ENCODE measurements at regions not wholly inside any gene's neighbourhood (a gene's known extent, or its start where the extent isn't known, plus 50 kb on each side); places are given as distances from the start of the nearest gene placed in this dataset.
"Not testable (repeated sequence)": the region's sequence is repeated elsewhere in the genome, so short reads cannot be mapped to it uniquely, and the experiment has no call there.

DNA sequence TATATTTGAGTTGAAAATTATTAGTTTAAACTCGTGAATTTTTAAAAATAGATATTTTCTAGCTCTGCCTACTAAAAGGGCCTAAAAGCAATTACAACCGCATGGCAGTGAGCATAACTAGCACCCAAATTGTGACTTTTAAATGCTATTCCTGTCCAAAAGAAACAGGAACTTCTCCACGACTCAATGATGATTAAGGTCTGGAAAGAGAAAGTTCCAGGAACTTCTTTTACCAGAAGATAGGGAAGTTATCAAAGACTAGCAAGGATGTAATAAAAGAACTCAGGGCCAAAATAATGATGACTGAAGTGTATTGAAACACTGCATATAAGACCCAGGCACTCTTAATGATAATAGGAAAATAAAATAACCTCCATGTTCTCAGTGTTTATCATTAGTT, 313.0 kb downstream of the PLPP3 start:
- DNase-seq (ENCODE audit: low spot score) = no peak

- DNase-seq (ENCODE audit: low spot score) = no peak
Observed at GRCh38 chr1:56265216-56265615, 314.1 kb downstream of the PLPP3 start.

- no peak for DNase-seq (ENCODE audit: low spot score)
Observed at GRCh38 chr1:56263908-56264307, 315.5 kb downstream of the PLPP3 start.

DNA sequence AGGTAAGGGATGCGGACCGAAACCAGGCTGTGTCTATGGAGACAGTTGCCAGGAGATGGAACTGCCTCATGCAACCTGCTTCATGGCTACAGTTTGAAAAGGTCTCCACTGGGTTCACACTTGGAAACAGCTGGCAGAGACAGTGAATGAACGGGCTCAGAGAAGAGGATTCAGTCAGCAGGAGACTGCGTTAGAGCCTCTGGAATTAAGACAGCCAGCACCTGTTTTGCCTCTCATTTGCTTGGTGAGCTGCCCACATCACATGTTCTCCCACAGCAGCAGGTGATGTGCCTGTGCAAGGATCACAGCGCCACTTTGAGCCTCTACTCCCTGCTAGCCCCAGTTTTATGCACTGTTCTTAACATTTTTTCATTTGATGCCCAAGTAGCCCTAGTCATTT, 321.0 kb downstream of the PLPP3 start:
- no peak for DNase-seq (ENCODE audit: low spot score)

- DNase-seq (ENCODE audit: low spot score) = no peak
Observed at GRCh38 chr1:56257726-56258125, 321.6 kb downstream of the PLPP3 start.

GRCh38 chr1:56256153-56257000, 323.0 kb downstream of the PLPP3 start:
- no peak for DNase-seq (ENCODE audit: low spot score)

DNA sequence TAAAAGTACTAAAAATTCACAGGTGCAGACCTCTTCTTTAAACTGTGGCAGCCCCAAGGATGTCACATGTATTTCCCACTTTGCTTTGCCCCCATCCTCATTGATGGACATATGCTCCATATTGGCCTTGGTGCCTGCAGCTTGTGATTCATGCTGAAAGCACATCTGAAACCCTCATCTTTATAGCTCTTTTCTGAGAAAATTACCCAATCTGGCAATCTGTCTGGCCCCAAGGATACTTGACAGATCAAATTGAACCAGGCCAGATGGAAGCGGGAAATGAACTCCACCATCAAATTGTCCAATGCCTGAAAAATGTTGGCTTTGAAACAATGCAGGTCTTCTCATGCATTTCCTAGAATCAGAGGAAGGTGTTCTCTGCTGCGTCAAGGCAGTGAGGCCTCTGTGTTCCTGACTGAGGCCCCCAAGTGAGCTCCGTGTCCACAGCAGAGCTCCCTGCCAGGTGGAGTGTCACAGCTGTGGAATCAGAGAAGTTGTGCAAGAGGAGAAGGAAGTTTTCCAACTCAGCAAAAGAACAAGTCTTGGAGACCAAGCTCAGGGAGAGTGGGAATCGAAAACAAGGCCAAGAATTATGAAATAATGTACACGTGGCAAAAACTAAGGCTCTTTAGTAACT, 323.7 kb downstream of the PLPP3 start:
- DNase-seq (ENCODE audit: low spot score) = peak; percentile 80

GRCh38 chr1:56254130-56254529, 325.2 kb downstream of the PLPP3 start:
- DNase-seq (ENCODE audit: low spot score) = no peak

- DNase-seq (ENCODE audit: low spot score) = no peak
Observed at GRCh38 chr1:56250809-56251208, 328.6 kb downstream of the PLPP3 start.

- DNase-seq (ENCODE audit: low spot score) = no peak
Observed at GRCh38 chr1:56249234-56249633, 330.1 kb downstream of the PLPP3 start.

GRCh38 chr1:56248138-56248537, 331.2 kb downstream of the PLPP3 start:
- no peak for DNase-seq (ENCODE audit: low spot score)

DNA sequence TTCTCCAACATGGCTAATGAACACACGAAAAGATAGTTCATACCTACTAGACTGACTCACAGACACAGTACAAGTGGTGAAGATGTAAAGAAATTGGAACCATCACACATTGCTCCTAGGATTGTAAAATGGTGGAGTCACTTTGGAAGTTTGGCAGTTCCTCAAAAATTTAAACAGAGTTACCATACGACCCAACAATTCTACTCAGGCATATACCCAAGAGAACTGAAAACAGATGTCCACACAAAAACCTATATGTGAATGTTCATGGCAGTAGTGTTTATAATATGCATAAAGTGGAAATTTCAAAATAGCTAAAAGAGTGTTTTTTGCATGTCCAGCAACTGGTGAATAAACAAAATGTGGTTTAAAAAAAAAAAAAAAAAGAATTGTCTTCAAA, 332.6 kb downstream of the PLPP3 start:
- not testable (repeated sequence) for DNase-seq (ENCODE audit: low spot score)

DNA sequence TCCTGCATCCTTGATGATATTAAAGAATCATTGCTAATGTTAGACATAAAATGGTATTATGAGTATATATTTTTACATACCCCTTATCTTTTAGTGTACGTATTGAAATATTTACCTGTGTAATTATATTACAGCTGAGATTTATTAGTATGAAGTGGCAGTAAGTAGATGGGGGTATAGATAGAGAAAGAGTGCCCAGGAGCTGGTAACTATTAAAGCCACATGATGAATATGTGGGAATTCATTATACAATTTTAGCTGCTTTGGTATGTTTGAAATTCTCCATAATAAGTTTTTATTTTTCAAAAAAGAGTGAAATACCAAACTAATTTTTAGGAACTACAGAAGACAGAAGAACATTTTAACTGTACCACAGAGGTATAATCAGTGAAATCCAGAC, 339.0 kb downstream of the PLPP3 start:
- no peak for DNase-seq (ENCODE audit: low spot score)

DNA sequence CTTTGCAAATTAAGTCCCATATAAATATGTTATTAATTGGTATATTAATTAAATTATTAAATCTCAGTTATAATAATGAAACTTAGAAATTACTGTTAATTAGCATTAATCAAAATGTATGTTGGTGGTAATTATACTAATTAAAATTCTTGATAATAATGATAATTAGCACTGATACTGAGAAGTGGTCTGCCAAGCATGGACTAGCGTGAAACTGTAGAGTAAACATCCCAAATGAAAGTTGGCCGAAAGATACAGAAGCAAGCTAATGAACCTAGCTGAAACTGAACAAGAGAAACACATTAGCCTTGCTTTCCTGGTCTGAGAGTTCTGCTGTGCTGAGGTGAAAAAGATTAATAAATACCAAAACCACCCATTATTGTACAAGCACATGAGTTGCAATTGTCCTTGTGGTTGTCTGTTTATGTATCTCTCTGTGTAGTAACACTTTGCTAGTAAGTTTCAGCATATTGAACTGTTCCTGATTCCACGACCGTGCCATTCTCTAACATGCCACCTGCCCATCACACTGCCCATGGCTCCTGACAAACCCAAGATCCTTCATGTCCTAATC, 341.8 kb downstream of the PLPP3 start:
- DNase-seq (ENCODE audit: low spot score) = no peak

- DNase-seq (ENCODE audit: low spot score) = no peak
Observed at GRCh38 chr1:56236688-56237087, 342.7 kb downstream of the PLPP3 start.

GRCh38 chr1:56235909-56236510, 343.4 kb downstream of the PLPP3 start:
- DNase-seq (ENCODE audit: low spot score) = no peak

DNA sequence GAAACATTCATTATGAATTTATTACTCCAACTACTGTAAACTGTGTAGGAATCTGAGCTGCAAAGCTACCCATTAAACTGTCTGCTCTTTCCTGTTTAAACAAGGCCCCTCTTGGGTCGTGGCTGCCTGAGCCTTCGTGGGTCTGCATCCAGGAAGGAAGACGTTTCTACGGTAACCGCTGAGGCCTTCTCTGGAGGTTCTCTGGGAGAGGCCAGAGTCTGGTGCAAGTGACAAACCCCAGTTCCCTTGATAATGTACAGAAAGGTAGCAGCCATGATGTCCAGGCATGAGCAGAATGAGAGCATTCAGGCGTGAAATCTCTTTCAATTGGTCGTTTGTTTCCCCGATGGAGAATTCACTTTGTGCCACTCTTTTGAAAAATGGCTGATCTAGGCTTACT, 350.2 kb downstream of the PLPP3 start:
- no peak for DNase-seq (ENCODE audit: low spot score)

DNA sequence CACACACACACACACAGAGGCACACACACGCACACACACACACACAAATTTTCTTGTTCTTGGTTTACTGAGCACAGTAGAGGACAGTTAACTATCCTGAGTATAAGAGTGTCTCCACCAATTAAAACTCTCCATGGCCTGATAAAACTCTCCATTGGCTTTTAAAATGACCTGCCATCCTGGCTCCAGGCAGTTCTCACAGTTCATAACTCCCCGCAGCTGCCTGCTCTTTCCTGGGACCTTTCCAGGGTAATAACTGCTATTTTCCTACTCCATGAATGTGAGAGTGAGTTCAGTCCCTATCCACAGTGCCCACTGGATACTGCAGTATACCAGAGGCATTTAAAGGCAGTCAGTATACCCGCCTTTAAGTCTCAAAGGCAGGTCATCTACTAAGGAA, 351.5 kb downstream of the PLPP3 start:
- DNase-seq (ENCODE audit: low spot score) = no peak

DNA sequence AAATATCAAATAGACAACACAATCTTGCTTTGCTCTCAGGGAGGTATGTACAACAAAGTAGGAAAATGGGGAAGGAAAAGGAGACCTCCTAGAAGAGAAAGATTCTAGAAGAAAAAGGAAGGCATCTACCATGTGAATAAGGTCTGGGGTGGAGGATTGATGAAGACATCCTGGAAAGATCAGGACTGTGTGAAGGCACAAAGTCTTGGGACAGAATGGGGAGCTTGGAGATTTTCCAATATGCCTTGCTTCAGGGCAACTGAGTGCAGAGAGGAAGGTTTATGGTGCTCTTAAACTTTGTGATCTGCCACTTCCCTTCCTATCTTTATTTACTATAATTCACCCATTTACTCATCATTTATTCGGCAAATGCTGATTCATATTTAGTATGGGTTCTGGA, 352.0 kb downstream of the PLPP3 start:
- DNase-seq (ENCODE audit: low spot score) = no peak

- DNase-seq (ENCODE audit: low spot score) = no peak
Observed at GRCh38 chr1:56225964-56226815, 353.2 kb downstream of the PLPP3 start.

GRCh38 chr1:56223968-56224367, 355.4 kb downstream of the PLPP3 start:
- DNase-seq (ENCODE audit: low spot score) = no peak

Measured in AG08395 (cell line).